ENCODE measurements at regions not wholly inside any gene's neighbourhood (a gene's known extent, or its start where the extent isn't known, plus 50 kb on each side); places are given as distances from the start of the nearest gene placed in this dataset.

GRCh38 chr7:18400275-18400674, 95.3 kb upstream of the HDAC9 start:
- TF ChIP-seq TAF1 (IDR thresholded peaks at IDR 0.05; ENCODE audit: borderline replicate concordance, insufficient read depth, low read length) (no peak), POLR2AphosphoS5 (IDR thresholded peaks at IDR 0.05; ENCODE audit: low read depth, low read length) (no peak), SIN3A (IDR thresholded peaks at IDR 0.05; ENCODE audit: borderline replicate concordance, insufficient read depth, low read length) (no peak), FOXP2 (optimal IDR thresholded peaks at IDR 0.05; ENCODE audit: borderline replicate concordance, extremely low read depth, extremely low read length, insufficient read depth) (no peak)
- TF ChIP-seq, protein P1, sequence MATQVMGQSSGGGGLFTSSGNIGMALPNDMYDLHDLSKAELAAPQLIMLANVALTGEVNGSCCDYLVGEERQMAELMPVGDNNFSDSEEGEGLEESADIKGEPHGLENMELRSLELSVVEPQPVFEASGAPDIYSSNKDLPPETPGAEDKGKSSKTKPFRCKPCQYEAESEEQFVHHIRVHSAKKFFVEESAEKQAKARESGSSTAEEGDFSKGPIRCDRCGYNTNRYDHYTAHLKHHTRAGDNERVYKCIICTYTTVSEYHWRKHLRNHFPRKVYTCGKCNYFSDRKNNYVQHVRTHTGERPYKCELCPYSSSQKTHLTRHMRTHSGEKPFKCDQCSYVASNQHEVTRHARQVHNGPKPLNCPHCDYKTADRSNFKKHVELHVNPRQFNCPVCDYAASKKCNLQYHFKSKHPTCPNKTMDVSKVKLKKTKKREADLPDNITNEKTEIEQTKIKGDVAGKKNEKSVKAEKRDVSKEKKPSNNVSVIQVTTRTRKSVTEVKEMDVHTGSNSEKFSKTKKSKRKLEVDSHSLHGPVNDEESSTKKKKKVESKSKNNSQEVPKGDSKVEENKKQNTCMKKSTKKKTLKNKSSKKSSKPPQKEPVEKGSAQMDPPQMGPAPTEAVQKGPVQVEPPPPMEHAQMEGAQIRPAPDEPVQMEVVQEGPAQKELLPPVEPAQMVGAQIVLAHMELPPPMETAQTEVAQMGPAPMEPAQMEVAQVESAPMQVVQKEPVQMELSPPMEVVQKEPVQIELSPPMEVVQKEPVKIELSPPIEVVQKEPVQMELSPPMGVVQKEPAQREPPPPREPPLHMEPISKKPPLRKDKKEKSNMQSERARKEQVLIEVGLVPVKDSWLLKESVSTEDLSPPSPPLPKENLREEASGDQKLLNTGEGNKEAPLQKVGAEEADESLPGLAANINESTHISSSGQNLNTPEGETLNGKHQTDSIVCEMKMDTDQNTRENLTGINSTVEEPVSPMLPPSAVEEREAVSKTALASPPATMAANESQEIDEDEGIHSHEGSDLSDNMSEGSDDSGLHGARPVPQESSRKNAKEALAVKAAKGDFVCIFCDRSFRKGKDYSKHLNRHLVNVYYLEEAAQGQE (IDR thresholded peaks at IDR 0.05; ENCODE audit: insufficient read depth in 1 of 2, low read depth in 2 of 2, low read length in 2 of 2): no peak

All from PFSK-1 (cell line).